Activated T-cell treated with anti-CD3 and anti-CD28 coated beads, Interleukin-2, amount 50 U/mL, for 24 hours (primary cell): ENCODE measurements at regions not wholly inside any gene's neighbourhood (a gene's known extent, or its start where the extent isn't known, plus 50 kb on each side); places are given as distances from the start of the nearest gene placed in this dataset.

Experiments used
- DNase-seq: peaks from one replicate; pipeline ENCODE4 v3.0.0-alpha.2; 2020
- H3K27ac Mint-ChIP-seq: 2 replicates; pipeline ENCODE4 v1.8.0; 2020; ENCODE audit warnings: mild to moderate bottlenecking, mixed read lengths
- H3K27me3 Mint-ChIP-seq: 2 replicates; pipeline ENCODE4 v1.8.0; 2020; ENCODE audit warnings: mixed read lengths
- H3K36me3 Mint-ChIP-seq: 2 replicates; pipeline ENCODE4 v1.8.0; 2020; ENCODE audit warnings: low read depth, mixed read lengths
- H3K4me1 Mint-ChIP-seq: 2 replicates; pipeline ENCODE4 v1.8.0; 2020; ENCODE audit warnings: low read depth, mixed read lengths
- H3K4me3 Mint-ChIP-seq: 2 replicates; pipeline ENCODE4 v1.8.0; 2020; ENCODE audit warnings: mild to moderate bottlenecking, moderate library complexity, mixed read lengths
- H3K9me3 Mint-ChIP-seq: 2 replicates; pipeline ENCODE4 v1.8.0; 2020; ENCODE audit warnings: mixed read lengths

- no peaks in the 10 kb centered on the region for H3K36me3 Mint-ChIP-seq
- H3K4me3 Mint-ChIP-seq: no peak overlapping the region
- no peak for DNase-seq
- H3K27me3 Mint-ChIP-seq: peaks cover 32% of the 10 kb centered on the region
- H3K27ac Mint-ChIP-seq: no peak overlapping the region
- H3K4me1 Mint-ChIP-seq: no peaks in the 10 kb centered on the region
- peaks cover 6% of the 10 kb centered on the region for H3K9me3 Mint-ChIP-seq
These were observed 174.1 kb upstream of the SLCO3A1 start for GRCh38 chr15:91679447-91679846.

DNA sequence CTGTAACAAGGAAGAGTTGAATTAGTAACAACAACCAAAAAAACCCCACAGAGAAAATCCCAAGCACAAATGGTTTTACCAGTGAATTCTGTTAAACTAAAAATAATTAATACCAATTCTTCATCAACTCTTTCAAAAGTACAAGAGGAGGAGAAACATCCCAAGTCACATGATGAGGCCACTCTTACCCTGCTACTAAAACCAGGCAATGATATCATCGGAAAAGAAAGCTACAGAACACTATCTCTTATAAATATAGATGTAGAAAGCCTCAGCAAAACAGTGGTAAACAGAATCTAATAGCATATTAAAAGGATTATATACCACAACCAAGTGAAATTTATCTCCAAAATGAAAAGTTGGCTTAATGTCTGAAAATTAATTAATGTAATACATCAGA, 168.1 kb upstream of the SLCO3A1 start:
- Mint-ChIP-seq H3K27me3 (peaks cover 31% of the 10 kb centered on the region), H3K9me3 (peaks cover 4% of the 10 kb centered on the region)

GRCh38 chr15:91688811-91689210, 164.7 kb upstream of the SLCO3A1 start:
- no peaks in the 10 kb centered on the region for H3K36me3 Mint-ChIP-seq
- H3K27ac Mint-ChIP-seq: no peak overlapping the region
- no peaks in the 10 kb centered on the region for H3K4me1 Mint-ChIP-seq
- no peak overlapping the region for H3K4me3 Mint-ChIP-seq
- H3K27me3 Mint-ChIP-seq: peaks cover 13% of the 10 kb centered on the region
- DNase-seq: no peak
- peaks cover 4% of the 10 kb centered on the region for H3K9me3 Mint-ChIP-seq

More for the DNA sequence above, 168.1 kb upstream of the SLCO3A1 start:
- no peaks in the 10 kb centered on the region for H3K36me3 Mint-ChIP-seq
- no peak overlapping the region for H3K27ac Mint-ChIP-seq
- no peak for DNase-seq
- H3K4me1 Mint-ChIP-seq: no peaks in the 10 kb centered on the region
- H3K4me3 Mint-ChIP-seq: no peak overlapping the region

- Mint-ChIP-seq H3K27me3 (peaks cover 11% of the 10 kb centered on the region), H3K9me3 (peaks cover 4% of the 10 kb centered on the region), H3K27ac (no peak overlapping the region), H3K36me3 (no peaks in the 10 kb centered on the region), H3K4me1 (no peaks in the 10 kb centered on the region), H3K4me3 (no peak overlapping the region)
- DNase-seq: no peak
These were observed 164.1 kb upstream of the SLCO3A1 start for GRCh38 chr15:91689377-91689776.

- H3K36me3 Mint-ChIP-seq: no peaks in the 10 kb centered on the region
- no peak overlapping the region for H3K27ac Mint-ChIP-seq
- no peak for DNase-seq
- H3K4me1 Mint-ChIP-seq: no peaks in the 10 kb centered on the region
- no peak overlapping the region for H3K4me3 Mint-ChIP-seq
- peaks cover 4% of the 10 kb centered on the region for H3K9me3 Mint-ChIP-seq
- H3K27me3 Mint-ChIP-seq: peaks cover 4% of the 10 kb centered on the region
These were observed 160.9 kb upstream of the SLCO3A1 start for GRCh38 chr15:91692596-91692995.

DNA sequence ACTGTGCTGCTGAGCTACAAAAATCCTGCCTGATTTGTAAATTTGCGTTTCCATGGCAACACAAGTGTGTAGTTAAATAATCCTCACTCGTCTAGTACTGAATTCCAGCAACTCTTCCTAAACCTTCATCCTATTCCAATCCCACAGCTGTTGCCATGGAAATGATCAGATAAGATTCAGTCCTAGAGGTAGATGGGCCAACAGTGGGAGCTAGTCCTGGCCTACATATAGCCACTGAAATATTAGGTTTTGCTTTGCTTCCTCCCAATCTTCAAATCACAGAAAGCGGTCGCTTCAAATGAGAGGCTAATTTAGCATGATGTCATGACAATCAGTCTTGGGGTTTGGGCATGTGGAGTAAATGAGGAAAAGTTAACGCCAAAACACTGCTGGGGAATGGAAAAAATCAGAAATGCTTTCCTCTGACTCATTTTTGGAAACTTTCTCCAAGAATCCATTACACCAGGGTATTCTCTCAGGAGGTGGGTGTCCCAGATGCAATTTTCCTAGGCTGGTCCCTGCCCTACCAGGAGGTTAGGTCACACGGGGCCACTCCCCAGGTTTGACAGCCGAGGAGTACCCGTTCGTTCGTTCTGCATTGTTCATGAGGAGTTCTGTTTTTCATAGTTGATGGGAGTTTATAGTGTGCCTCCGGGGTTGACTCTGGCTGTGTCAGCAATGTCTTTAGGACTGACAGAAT, 159.2 kb upstream of the SLCO3A1 start:
- H3K27ac Mint-ChIP-seq: no peak overlapping the region
- H3K27me3 Mint-ChIP-seq: no peaks in the 10 kb centered on the region
- no peaks in the 10 kb centered on the region for H3K9me3 Mint-ChIP-seq
- no peak overlapping the region for H3K4me3 Mint-ChIP-seq
- H3K4me1 Mint-ChIP-seq: no peaks in the 10 kb centered on the region
- H3K36me3 Mint-ChIP-seq: no peaks in the 10 kb centered on the region
- DNase-seq: no peak

GRCh38 chr15:91694831-91695210, 158.7 kb upstream of the SLCO3A1 start:
- Mint-ChIP-seq H3K27ac (no peak overlapping the region), H3K9me3 (no peaks in the 10 kb centered on the region), H3K4me3 (no peak overlapping the region), H3K4me1 (no peaks in the 10 kb centered on the region), H3K36me3 (no peaks in the 10 kb centered on the region), H3K27me3 (no peaks in the 10 kb centered on the region)
- no peak for DNase-seq

- DNase-seq: no peak
- Mint-ChIP-seq H3K9me3 (no peaks in the 10 kb centered on the region), H3K4me1 (no peaks in the 10 kb centered on the region), H3K36me3 (no peaks in the 10 kb centered on the region), H3K27ac (no peak overlapping the region), H3K27me3 (peaks cover under 1% of the 10 kb centered on the region), H3K4me3 (no peak overlapping the region)
These were observed 157.7 kb upstream of the SLCO3A1 start for GRCh38 chr15:91695799-91696198.

- no peak overlapping the region for H3K27ac Mint-ChIP-seq
These were observed 156.5 kb upstream of the SLCO3A1 start for GRCh38 chr15:91696981-91697380.

DNA sequence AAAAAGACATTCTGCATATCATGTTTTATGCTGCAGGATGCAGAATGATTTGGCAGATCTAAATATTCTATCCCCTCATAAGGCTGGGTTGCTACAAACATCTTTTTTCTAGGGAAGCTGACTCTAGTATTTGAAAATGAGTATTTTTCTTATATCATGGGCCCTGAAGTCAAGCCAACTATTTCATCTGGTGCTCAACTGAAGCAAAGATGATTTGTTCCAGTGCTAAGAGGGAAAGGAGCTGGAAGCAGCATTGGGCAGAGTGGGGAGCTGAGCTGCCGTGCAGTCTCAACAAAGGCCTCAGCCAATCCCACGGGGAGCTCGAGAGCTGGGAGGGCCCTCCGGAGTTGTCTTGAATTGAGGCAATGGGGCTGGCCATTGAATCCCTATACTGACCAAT, 155.3 kb upstream of the SLCO3A1 start:
- H3K4me3 Mint-ChIP-seq: no peak overlapping the region
- H3K36me3 Mint-ChIP-seq: no peaks in the 10 kb centered on the region
- H3K9me3 Mint-ChIP-seq: no peaks in the 10 kb centered on the region
- no peaks in the 10 kb centered on the region for H3K4me1 Mint-ChIP-seq
- H3K27me3 Mint-ChIP-seq: peaks cover 6% of the 10 kb centered on the region
- no peak for DNase-seq
- no peak overlapping the region for H3K27ac Mint-ChIP-seq

More at GRCh38 chr15:91696981-91697380, 156.5 kb upstream of the SLCO3A1 start:
- no peaks in the 10 kb centered on the region for H3K36me3 Mint-ChIP-seq
- peaks cover 6% of the 10 kb centered on the region for H3K27me3 Mint-ChIP-seq
- H3K4me3 Mint-ChIP-seq: no peak overlapping the region
- H3K9me3 Mint-ChIP-seq: no peaks in the 10 kb centered on the region
- no peak for DNase-seq
- no peaks in the 10 kb centered on the region for H3K4me1 Mint-ChIP-seq

DNA sequence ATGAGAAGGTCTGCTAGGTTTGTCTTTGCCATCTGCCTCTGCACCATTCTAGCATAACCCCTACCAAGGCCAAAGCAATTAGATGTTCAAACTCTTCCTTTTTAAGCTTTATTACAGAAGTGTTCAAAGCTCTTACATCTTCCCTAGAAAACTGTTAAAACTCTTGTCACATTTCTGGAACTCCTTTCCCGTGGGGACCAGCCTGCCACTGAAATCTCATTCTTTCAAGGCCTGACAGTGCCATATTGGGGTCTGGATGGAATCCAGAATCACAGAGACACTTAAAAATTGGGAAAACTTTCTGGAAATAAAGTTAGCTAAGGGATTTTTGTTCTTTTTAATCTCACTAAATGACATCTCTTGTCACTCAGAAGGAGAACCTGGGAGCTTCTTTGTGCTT, 153.8 kb upstream of the SLCO3A1 start:
- Mint-ChIP-seq H3K9me3 (no peaks in the 10 kb centered on the region), H3K36me3 (no peaks in the 10 kb centered on the region), H3K27ac (no peak overlapping the region), H3K4me1 (no peaks in the 10 kb centered on the region), H3K27me3 (peaks cover 6% of the 10 kb centered on the region), H3K4me3 (no peak overlapping the region)
- no peak for DNase-seq

DNA sequence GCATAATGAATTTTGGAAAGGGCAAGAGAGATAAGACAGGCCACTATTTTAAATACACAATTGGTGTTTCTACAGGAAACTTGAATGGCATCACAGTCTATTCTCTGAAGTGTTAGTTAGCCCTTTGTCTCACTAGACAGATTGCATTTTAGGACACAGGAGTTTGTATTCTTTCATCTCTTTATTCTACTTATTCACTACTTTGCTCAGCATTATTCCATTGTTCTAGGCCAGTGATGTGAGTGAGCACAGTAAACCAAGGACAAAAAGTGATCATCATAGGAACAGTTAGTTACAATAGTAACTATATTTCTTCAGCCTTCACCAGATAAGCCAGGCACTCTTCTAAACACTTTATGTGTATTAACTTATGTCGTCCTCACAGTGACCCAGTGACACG, 150.2 kb upstream of the SLCO3A1 start:
- no peaks in the 10 kb centered on the region for H3K36me3 Mint-ChIP-seq
- peaks cover 17% of the 10 kb centered on the region for H3K4me1 Mint-ChIP-seq
- H3K9me3 Mint-ChIP-seq: no peaks in the 10 kb centered on the region
- H3K27ac Mint-ChIP-seq: no peak overlapping the region
- no peak for DNase-seq
- H3K4me3 Mint-ChIP-seq: no peak overlapping the region
- H3K27me3 Mint-ChIP-seq: peaks cover 6% of the 10 kb centered on the region

DNA sequence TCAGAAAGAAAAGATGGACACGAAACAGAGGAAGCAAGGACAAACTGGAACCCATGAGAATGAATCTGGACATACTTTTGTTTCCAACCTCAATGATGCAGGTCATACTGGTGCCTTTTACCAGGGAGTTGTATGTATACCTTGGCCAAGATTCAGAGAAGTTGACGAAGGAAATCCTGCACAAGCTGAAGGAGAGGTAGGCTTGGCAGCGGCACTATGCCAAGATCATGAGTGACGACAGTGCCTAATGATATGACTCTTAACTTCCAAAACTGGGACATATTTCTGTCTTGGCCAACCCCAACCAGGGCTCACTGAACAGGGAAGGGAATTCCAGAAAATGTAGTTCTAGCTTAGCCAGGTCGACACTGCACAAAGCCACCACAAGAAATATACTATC, 149.2 kb upstream of the SLCO3A1 start:
- Mint-ChIP-seq H3K27ac (no peak overlapping the region), H3K4me1 (peaks cover 17% of the 10 kb centered on the region), H3K4me3 (no peak overlapping the region), H3K36me3 (no peaks in the 10 kb centered on the region), H3K9me3 (no peaks in the 10 kb centered on the region), H3K27me3 (peaks cover 6% of the 10 kb centered on the region)
- DNase-seq: no peak

DNA sequence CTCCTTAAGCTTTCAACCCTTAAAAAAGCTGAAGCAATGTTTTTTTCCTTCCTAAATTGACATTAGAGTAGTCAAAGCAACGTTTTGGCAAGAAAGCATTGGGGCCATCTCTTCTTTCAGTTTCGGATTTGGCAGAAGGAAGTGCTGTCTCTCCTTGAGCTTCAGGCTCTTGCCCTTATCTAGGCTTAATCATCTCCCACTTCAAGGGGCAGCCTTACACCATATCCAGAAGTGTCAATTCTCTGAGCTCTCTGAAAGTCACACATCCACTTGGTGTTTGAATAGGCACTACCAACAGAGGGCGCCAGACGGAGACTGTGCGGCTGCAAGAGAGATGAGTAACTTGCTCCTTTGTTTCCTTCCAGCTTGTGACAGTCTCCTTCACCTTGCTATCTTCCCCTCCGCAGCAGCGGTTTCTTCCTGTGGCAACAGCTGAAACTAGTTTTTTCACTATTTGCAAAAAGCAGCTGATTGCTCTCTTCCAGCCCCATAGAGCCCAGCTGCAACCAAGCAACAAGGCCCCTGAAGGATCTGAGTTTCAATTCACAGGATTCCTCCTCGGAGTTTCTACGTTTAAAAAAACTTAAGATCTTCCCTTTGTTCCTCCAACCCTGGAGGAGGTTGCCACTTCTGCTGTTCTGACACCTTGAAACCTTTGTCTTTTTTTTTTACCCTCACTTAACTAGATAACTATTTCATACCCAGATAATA, 147.0 kb upstream of the SLCO3A1 start:
- H3K4me3 Mint-ChIP-seq: no peak overlapping the region
- no peaks in the 10 kb centered on the region for H3K9me3 Mint-ChIP-seq
- H3K4me1 Mint-ChIP-seq: peaks cover 17% of the 10 kb centered on the region
- H3K27me3 Mint-ChIP-seq: no peaks in the 10 kb centered on the region
- no peaks in the 10 kb centered on the region for H3K36me3 Mint-ChIP-seq
- peak; percentile 78 for DNase-seq
- peak overlapping the region; percentile 78 for H3K27ac Mint-ChIP-seq

GRCh38 chr15:91710080-91710698, 143.3 kb upstream of the SLCO3A1 start:
- peaks cover 17% of the 10 kb centered on the region for H3K4me1 Mint-ChIP-seq
- H3K27ac Mint-ChIP-seq: no peak overlapping the region
- H3K36me3 Mint-ChIP-seq: no peaks in the 10 kb centered on the region
- peaks cover 20% of the 10 kb centered on the region for H3K27me3 Mint-ChIP-seq
- no peak overlapping the region for H3K4me3 Mint-ChIP-seq
- no peak for DNase-seq
- no peaks in the 10 kb centered on the region for H3K9me3 Mint-ChIP-seq
